IMR-90 (cell line): ENCODE measurements at regions not wholly inside any gene's neighbourhood (a gene's known extent, or its start where the extent isn't known, plus 50 kb on each side); places are given as distances from the start of the nearest gene placed in this dataset.
"Not testable (repeated sequence)": the region's sequence is repeated elsewhere in the genome, so short reads cannot be mapped to it uniquely, and the experiment has no call there.

ENCODE experiments used
- ATAC-seq: fragments of 200-7000 bp; cut with Tn5 transposase; 2 replicates; pipeline ENCODE4 v1.9.1; 2020; ENCODE audit warnings: low read depth, mild to moderate bottlenecking, moderate library complexity
- BruUV-seq: library from RNA; stranded (reverse); fragments of 400-500 nt; replicated peaks from 2 replicates; lab custom pipeline; 2021; lab: Mats Ljungman, UMichigan
- CTCF ChIA-PET: fragments of 300-600 bp; formaldehyde crosslinking; extraction: SDS; loops from one replicate; lab custom pipeline; 2021; ENCODE audit warnings: antibody characterized with exemption; lab: Yijun Ruan, JAX
- POLR2A ChIA-PET: fragments of 300-600 bp; sonication (Branson Sonifier 250); formaldehyde crosslinking; loops from one replicate; lab custom pipeline; 2022; ENCODE audit warnings: antibody characterized with exemption; ENCODE audit not compliant: unreplicated experiment; lab: Charles Lee
- DNase-seq: peaks from one replicate; pipeline ENCODE4 v3.0.0; 2013
- H2AFZ ChIP-seq: replicated peaks from 2 replicates; pipeline ENCODE3; 2013; ENCODE audit warnings: low read length, mild to moderate bottlenecking; ENCODE audit not compliant: poor library complexity
- H2AK5ac ChIP-seq: 2 replicates; pipeline ENCODE4 v1.6.1; 2013; ENCODE audit warnings: low read depth, low read length, inconsistent platforms
- H2AK9ac ChIP-seq: replicated peaks from 2 replicates; pipeline ENCODE3; 2013; ENCODE audit warnings: mild to moderate bottlenecking, low read depth, low read length, moderate library complexity; ENCODE audit not compliant: poor library complexity
- H2BK120ac ChIP-seq: 2 replicates; pipeline ENCODE4 v1.6.1; 2013; ENCODE audit warnings: low read depth, low read length, inconsistent platforms
- H2BK15ac ChIP-seq: 3 replicates; pipeline ENCODE4 v1.6.1; 2013; ENCODE audit warnings: low read depth, low read length, inconsistent platforms
- H2BK20ac ChIP-seq: 2 replicates; pipeline ENCODE4 v1.6.1; 2013; ENCODE audit warnings: low read depth, mild to moderate bottlenecking, inconsistent platforms, low read length, moderate library complexity
- H2BK5ac ChIP-seq: 2 replicates; pipeline ENCODE4 v1.6.1; 2013; ENCODE audit warnings: mild to moderate bottlenecking, low read depth, low read length, inconsistent platforms; ENCODE audit not compliant: poor library complexity, severe bottlenecking
- H3K14ac ChIP-seq: replicated peaks from 2 replicates; pipeline ENCODE4 v1.6.1; 2013; ENCODE audit warnings: low read depth, low read length, inconsistent platforms
- H3K18ac ChIP-seq: 2 replicates; pipeline ENCODE4 v1.6.1; 2013; ENCODE audit warnings: low read depth, low read length, control low read depth
- H3K23ac ChIP-seq: 2 replicates; pipeline ENCODE4 v1.6.1; 2013; ENCODE audit warnings: low read depth, low read length, inconsistent platforms
- H3K27ac ChIP-seq: 2 replicates; pipeline ENCODE4 v1.5.1; 2013; ENCODE audit warnings: mild to moderate bottlenecking, control low read depth, low read length; ENCODE audit not compliant: insufficient read depth
- H3K27me3 ChIP-seq: 2 replicates; pipeline ENCODE4 v1.6.1; 2013; ENCODE audit warnings: low read length; ENCODE audit not compliant: control insufficient read depth, insufficient read depth
- H3K36me3 ChIP-seq: 2 replicates; pipeline ENCODE4 v1.6.1; 2013; ENCODE audit warnings: low read length, mixed read lengths; ENCODE audit not compliant: control insufficient read depth, insufficient read depth
- H3K4ac ChIP-seq: 2 replicates; pipeline ENCODE4 v1.6.1; 2013; ENCODE audit warnings: low read depth, low read length, inconsistent platforms
- H3K4me1 ChIP-seq: 2 replicates; pipeline ENCODE4 v1.6.1; 2013; ENCODE audit warnings: low read length, mixed read lengths; ENCODE audit not compliant: control insufficient read depth, insufficient read depth
- H3K4me2 ChIP-seq: 2 replicates; pipeline ENCODE4 v1.6.1; 2013; ENCODE audit warnings: low read depth, mild to moderate bottlenecking, control low read depth, low read length, moderate library complexity
- H3K4me3 ChIP-seq: 2 replicates; pipeline ENCODE4 v1.5.1; 2013; ENCODE audit warnings: low read depth, mild to moderate bottlenecking, control low read depth, low read length, moderate library complexity; ENCODE audit not compliant: insufficient read depth
- H3K56ac ChIP-seq: 2 replicates; pipeline ENCODE4 v1.6.1; 2013; ENCODE audit warnings: low read length, inconsistent platforms; ENCODE audit not compliant: insufficient read depth; ENCODE audit errors: extremely low read depth
- H3K79me1 ChIP-seq, 2 experiments: 2 replicates each; pipeline ENCODE4 v1.6.1; 2013; ENCODE audit warnings: low read length in 2 of 2, inconsistent platforms in 1 of 2, low read depth in 1 of 2
- H3K9ac ChIP-seq: 2 replicates; pipeline ENCODE4 v1.6.1; 2013; ENCODE audit warnings: low read depth, low read length, control low read depth
- H3K9me1 ChIP-seq: 2 replicates; pipeline ENCODE4 v1.6.1; 2013; ENCODE audit warnings: low read length, inconsistent platforms; ENCODE audit not compliant: insufficient read depth
- H3K9me3 ChIP-seq: 2 replicates; pipeline ENCODE4 v1.6.1; 2013; ENCODE audit warnings: low read length; ENCODE audit not compliant: control insufficient read depth, insufficient read depth
- H4K20me1 ChIP-seq: 2 replicates; pipeline ENCODE4 v1.6.1; 2013; ENCODE audit warnings: low read length, inconsistent platforms; ENCODE audit not compliant: insufficient read depth
- H4K5ac ChIP-seq: 2 replicates; pipeline ENCODE4 v1.6.1; 2013; ENCODE audit warnings: mild to moderate bottlenecking, low read depth, low read length, control low read depth
- H4K8ac ChIP-seq, 2 experiments: 2 replicates each; pipeline ENCODE4 v1.6.1; 2013; ENCODE audit warnings: low read depth in 2 of 2, low read length in 2 of 2, control low read depth in 1 of 2, inconsistent platforms in 1 of 2
- H4K91ac ChIP-seq: 2 replicates; pipeline ENCODE4 v1.6.1; 2013; ENCODE audit warnings: low read depth, low read length, inconsistent platforms; ENCODE audit not compliant: insufficient read depth
- BHLHE40 ChIP-seq: fragments of 150-350 bp; IDR thresholded peaks from 2 replicates; pipeline ENCODE4 v1.6.1; 2016; ENCODE audit warnings: mild to moderate bottlenecking, low read depth, low read length
- ELK1 ChIP-seq: fragments of 150-350 bp; IDR thresholded peaks from 2 replicates; pipeline ENCODE4 v1.6.1; 2016; ENCODE audit warnings: low read depth, mild to moderate bottlenecking, low read length, moderate library complexity, borderline replicate concordance
- FOS ChIP-seq: fragments of 150-350 bp; IDR thresholded peaks from 2 replicates; pipeline ENCODE4 v1.6.1; 2016; ENCODE audit warnings: low read depth, low read length
- MAFK ChIP-seq: IDR thresholded peaks from 2 replicates; pipeline ENCODE4 v1.6.1; 2012; ENCODE audit warnings: low read depth, low read length, improper control_type of control experiment
- MAZ ChIP-seq: IDR thresholded peaks from 2 replicates; pipeline ENCODE4 v1.6.1; 2012; ENCODE audit warnings: low read depth, mild to moderate bottlenecking, low read length, improper control_type of control experiment, moderate library complexity, borderline replicate concordance
- MXI1 ChIP-seq: IDR thresholded peaks from 2 replicates; pipeline ENCODE4 v1.6.1; 2012; ENCODE audit warnings: low read depth, mild to moderate bottlenecking, low read length, moderate library complexity, borderline replicate concordance
- POLR2A ChIP-seq: IDR thresholded peaks from 2 replicates; pipeline ENCODE4 v1.6.1; 2012; ENCODE audit warnings: mild to moderate bottlenecking, low read depth, low read length
- RFX5 ChIP-seq: IDR thresholded peaks from 2 replicates; pipeline ENCODE4 v1.8.0; 2012; ENCODE audit warnings: low read depth, mild to moderate bottlenecking, low read length, moderate library complexity
- SMC3 ChIP-seq: fragments of 150-350 bp; IDR thresholded peaks from 2 replicates; pipeline ENCODE4 v1.6.1; 2016; ENCODE audit warnings: low read depth, mild to moderate bottlenecking, antibody characterized with exemption, low read length, moderate library complexity
- WGBS, 2 experiments: methylation state at CpG; one replicate each; pipeline versions ENCODE4 v1.1.5 to v1.1.7; 2013; ENCODE audit warnings: missing lambda C conversion rate in 2 of 2; ENCODE audit not compliant: insufficient read length in 1 of 2; ENCODE audit errors: extremely low coverage in 2 of 2; 5-methylcytosine and 5-hydroxymethylcytosine counted together
- dilution Hi-C: fragments of 300-500 bp; cut with HindIII; formaldehyde crosslinking; loops from one replicate; pipeline ENCODE4 v1.14.3; 2018; ENCODE audit warnings: low sequenced_read_pairs; ENCODE audit not compliant: unreplicated experiment
- in situ Hi-C: fragments of 300-500 bp; cut with MboI; formaldehyde crosslinking; loops from 3 replicates; pipeline ENCODE4 v1.14.3; 2019; ENCODE audit warnings: low sequenced_read_pairs, inconsistent platforms, mixed read lengths
- intact Hi-C: fragments of 100-400 bp; cut with micrococcal nuclease; formaldehyde crosslinking; loops from 2 replicates; pipeline ENCODE4 v1.10.0; 2022

GRCh38 chr12:33926095-33926494 lies 96.2 kb upstream of the ALG10 start:
- in situ Hi-C loops, result no loop called here
- H3K18ac ChIP-seq, result no peak overlapping the region
- H3K4me2 ChIP-seq, result no peak overlapping the region
- no peaks in the 10 kb centered on the region for H4K20me1 ChIP-seq
- H2BK5ac ChIP-seq, result no peak overlapping the region
- H4K8ac ChIP-seq, result no peak overlapping the region
- no peak overlapping the region for H3K23ac ChIP-seq
- no peak overlapping the region for H4K5ac ChIP-seq
- H3K56ac ChIP-seq, result no peak overlapping the region
- no CpG with 5 or more reads among the region's 3 CpGs for WGBS, 2 experiments
- no peak overlapping the region for H2BK15ac ChIP-seq
- H3K27ac ChIP-seq, result no peak overlapping the region
- intact Hi-C loops, result no loop called here
- no peak overlapping the region for H3K9ac ChIP-seq
- H3K4me1 ChIP-seq, result no peaks in the 10 kb centered on the region
- H2AFZ ChIP-seq, result no peak overlapping the region
- CTCF ChIA-PET, result no interaction called here
- H3K14ac ChIP-seq, result no peak overlapping the region
- no peaks in the 10 kb centered on the region for H3K79me1 ChIP-seq
- H3K27me3 ChIP-seq, result no peaks in the 10 kb centered on the region
- H2BK20ac ChIP-seq, result no peak overlapping the region
- H4K91ac ChIP-seq, result no peak overlapping the region
- H3K4ac ChIP-seq, result no peak overlapping the region
- H3K36me3 ChIP-seq, result no peaks in the 10 kb centered on the region
- DNase-seq (no peak), ATAC-seq (no peak)
- H3K9me1 ChIP-seq, result no peaks in the 10 kb centered on the region
- H3K9me3 ChIP-seq, result peaks cover 7% of the 10 kb centered on the region
- no peak overlapping the region for H3K4me3 ChIP-seq
- no peak overlapping the region for H2AK5ac ChIP-seq
- H2AK9ac ChIP-seq, result no peak overlapping the region
- POLR2A ChIA-PET, result no interaction called here
- dilution Hi-C loops, result no loop called here
- TF ChIP-seq POLR2A (no peak), MXI1 (no peak), MAZ (no peak), SMC3 (no peak), BHLHE40 (no peak), FOS (no peak), RFX5 (no peak), MAFK (no peak), ELK1 (no peak)
- H2BK120ac ChIP-seq, result no peak overlapping the region
- BruUV-seq, result no TSS peak

GRCh38 chr12:33937669-33938068 lies 84.6 kb upstream of the ALG10 start:
- not testable (repeated sequence) for ATAC-seq, BruUV-seq
- WGBS, 2 experiments, result no CpG with 5 or more reads among the region's 1 CpG

More at GRCh38 chr12:33937669-33938068, 84.6 kb upstream of the ALG10 start:
- H2AFZ ChIP-seq, H3K27ac ChIP-seq, POLR2A ChIA-PET, H4K5ac ChIP-seq, H3K4me2 ChIP-seq, H3K56ac ChIP-seq, H4K20me1 ChIP-seq, H3K36me3 ChIP-seq, H3K79me1 ChIP-seq, H2AK9ac ChIP-seq, H2BK15ac ChIP-seq, H3K4ac ChIP-seq, H3K9me1 ChIP-seq, H2BK20ac ChIP-seq, H3K9me3 ChIP-seq, H2BK120ac ChIP-seq, dilution Hi-C loops, H4K8ac ChIP-seq, CTCF ChIA-PET, H3K27me3 ChIP-seq, H3K23ac ChIP-seq, H2BK5ac ChIP-seq, H3K4me3 ChIP-seq, H3K14ac ChIP-seq, intact Hi-C loops, H3K4me1 ChIP-seq, DNase-seq, H3K18ac ChIP-seq, H4K91ac ChIP-seq, H3K9ac ChIP-seq, H2AK5ac ChIP-seq, in situ Hi-C loops: not testable (repeated sequence)
